ENCODE measurements at regions not wholly inside any gene's neighbourhood (a gene's known extent, or its start where the extent isn't known, plus 50 kb on each side); places are given as distances from the start of the nearest gene placed in this dataset.

GRCh38 chr14:87080146-87080545, 912.8 kb downstream of the GALC start:
- TF ChIP-seq CTCF (IDR thresholded peaks at IDR 0.05): no peak
- Histone ChIP-seq H3K4me1 (no peaks in the 10 kb centered on the region), H3K36me3 (no peaks in the 10 kb centered on the region), H3K27me3 (no peaks in the 10 kb centered on the region), H3K9me3 (no peaks in the 10 kb centered on the region), H3K27ac (no peak overlapping the region), H3K4me3 (no peak overlapping the region)
- ATAC-seq (no peak), DNase-seq (no peak), FAIRE-seq (no peak)
- intact Hi-C loops (cut with DNase I): no loop called here
- WGBS, 2 donors: 84 to 91% methylated on average over 7 of the region's 7 CpGs

- ATAC-seq (no peak), FAIRE-seq (no peak), DNase-seq (no peak)
- no peaks in the 10 kb centered on the region for H3K9me3 ChIP-seq
- 74 to 76% methylated on average over 6 of the region's 6 CpGs for whole genome bisulfite sequencing, 2 donors
- intact Hi-C loops (cut with DNase I): no loop called here
- no peak overlapping the region for H3K27ac ChIP-seq
- H3K4me3 ChIP-seq: no peak overlapping the region
- H3K36me3 ChIP-seq: no peaks in the 10 kb centered on the region
- TF ChIP-seq CTCF (IDR thresholded peaks at IDR 0.05): no peak
- peaks cover 0 to 1% (median 1%) of the 10 kb centered on the region in 3 donors for H3K4me1 ChIP-seq
- H3K27me3 ChIP-seq: no peaks in the 10 kb centered on the region
Measured at GRCh38 chr14:87079416-87079815, 913.6 kb downstream of the GALC start.

DNA sequence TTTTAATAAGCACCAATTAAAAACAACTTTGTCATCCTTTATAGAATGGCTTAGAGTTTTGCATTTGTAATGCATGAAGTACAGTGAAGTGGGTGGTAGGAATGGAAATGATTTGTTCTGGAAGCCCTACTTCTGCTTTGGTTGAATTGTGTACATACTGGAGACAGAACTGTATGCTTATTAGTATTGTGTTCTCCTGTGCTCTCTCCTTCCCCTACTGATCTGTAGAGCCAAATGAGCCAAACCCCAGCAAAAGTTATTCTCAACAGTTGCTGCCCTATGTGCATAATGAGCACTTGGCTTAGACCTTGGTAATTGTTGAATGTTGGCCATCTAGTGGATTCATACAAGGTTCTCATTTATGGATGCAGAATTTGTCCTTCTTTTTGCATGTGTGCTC, 916.1 kb downstream of the GALC start:
- intact Hi-C loops (cut with DNase I): no loop called here
- H3K27me3 ChIP-seq: no peaks in the 10 kb centered on the region
- H3K27ac ChIP-seq: no peak overlapping the region
- H3K4me1 ChIP-seq: peaks cover 0 to 6% (median 5%) of the 10 kb centered on the region in 3 donors
- FAIRE-seq (no peak), ATAC-seq (no peak), DNase-seq (no peak)
- H3K9me3 ChIP-seq: no peaks in the 10 kb centered on the region
- no peak overlapping the region for H3K4me3 ChIP-seq
- no peak for TF ChIP-seq CTCF (IDR thresholded peaks at IDR 0.05)
- H3K36me3 ChIP-seq: no peaks in the 10 kb centered on the region

GRCh38 chr14:87076146-87076545, 916.8 kb downstream of the GALC start:
- FAIRE-seq: no peak
- no peaks in the 10 kb centered on the region for H3K27me3 ChIP-seq

More at GRCh38 chr14:87076146-87076545, 916.8 kb downstream of the GALC start:
- TF ChIP-seq CTCF (IDR thresholded peaks at IDR 0.05): no peak
- no peaks in the 10 kb centered on the region for H3K36me3 ChIP-seq
- H3K27ac ChIP-seq: no peak overlapping the region
- 51 to 63% methylated on average over 2 of the region's 2 CpGs for WGBS, 2 donors
- H3K4me1 ChIP-seq: peaks cover 0 to 6% (median 5%) of the 10 kb centered on the region in 3 donors
- H3K9me3 ChIP-seq: no peaks in the 10 kb centered on the region
- H3K4me3 ChIP-seq: no peak overlapping the region
- intact Hi-C loops (cut with DNase I): no loop called here
- no peak for DNase-seq
- peak in 2 of 4 donors; percentile 49 to 64 for ATAC-seq
